ENCODE measurements at regions not wholly inside any gene's neighbourhood (a gene's known extent, or its start where the extent isn't known, plus 50 kb on each side); places are given as distances from the start of the nearest gene placed in this dataset.

DNA sequence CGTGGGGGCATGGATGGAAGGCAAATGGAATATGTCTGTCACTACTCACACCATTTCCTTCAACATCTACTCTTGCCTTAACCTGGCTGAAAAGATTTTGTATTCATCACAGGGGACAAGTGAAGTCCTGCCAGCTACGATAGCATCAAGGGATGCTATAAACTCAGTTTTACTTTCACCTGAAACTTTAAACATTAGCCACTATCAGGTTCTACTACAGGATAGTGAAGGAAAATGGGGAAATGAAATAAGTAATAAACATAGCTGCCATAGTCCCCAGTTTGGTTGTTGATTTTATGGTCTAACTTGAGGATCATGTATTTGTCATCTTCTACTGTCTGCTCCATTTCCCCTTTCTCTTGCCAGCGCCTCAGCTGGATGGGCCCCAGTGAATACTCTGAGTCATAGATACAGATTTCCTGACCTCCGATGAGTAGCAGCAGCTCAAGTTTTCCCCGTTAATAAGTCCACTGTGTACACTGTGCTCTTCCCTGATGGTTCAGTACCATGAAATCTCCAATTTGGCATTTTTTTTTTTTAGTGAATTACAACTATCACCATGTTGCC is 338.2 kb upstream of the SLCO3A1 start:
- TF ChIP-seq, protein P1, sequence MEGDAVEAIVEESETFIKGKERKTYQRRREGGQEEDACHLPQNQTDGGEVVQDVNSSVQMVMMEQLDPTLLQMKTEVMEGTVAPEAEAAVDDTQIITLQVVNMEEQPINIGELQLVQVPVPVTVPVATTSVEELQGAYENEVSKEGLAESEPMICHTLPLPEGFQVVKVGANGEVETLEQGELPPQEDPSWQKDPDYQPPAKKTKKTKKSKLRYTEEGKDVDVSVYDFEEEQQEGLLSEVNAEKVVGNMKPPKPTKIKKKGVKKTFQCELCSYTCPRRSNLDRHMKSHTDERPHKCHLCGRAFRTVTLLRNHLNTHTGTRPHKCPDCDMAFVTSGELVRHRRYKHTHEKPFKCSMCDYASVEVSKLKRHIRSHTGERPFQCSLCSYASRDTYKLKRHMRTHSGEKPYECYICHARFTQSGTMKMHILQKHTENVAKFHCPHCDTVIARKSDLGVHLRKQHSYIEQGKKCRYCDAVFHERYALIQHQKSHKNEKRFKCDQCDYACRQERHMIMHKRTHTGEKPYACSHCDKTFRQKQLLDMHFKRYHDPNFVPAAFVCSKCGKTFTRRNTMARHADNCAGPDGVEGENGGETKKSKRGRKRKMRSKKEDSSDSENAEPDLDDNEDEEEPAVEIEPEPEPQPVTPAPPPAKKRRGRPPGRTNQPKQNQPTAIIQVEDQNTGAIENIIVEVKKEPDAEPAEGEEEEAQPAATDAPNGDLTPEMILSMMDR (IDR thresholded peaks at IDR 0.05), result no peak
- Histone ChIP-seq H3K36me3 (ENCODE audit: insufficient read depth, low read length) (no peaks in the 10 kb centered on the region), H3K27me3 (ENCODE audit: control insufficient read depth in 1 of 2, insufficient read depth in 2 of 2, low read length in 2 of 2) (no peaks in the 10 kb centered on the region), H3K9me3 (ENCODE audit: control insufficient read depth in 1 of 2, insufficient read depth in 1 of 2, low read length in 2 of 2) (no peaks in the 10 kb centered on the region), H3K4me1 (ENCODE audit: insufficient read depth, low read length) (no peaks in the 10 kb centered on the region), H3K27ac (ENCODE audit: low read depth in 1 of 2, low read length in 2 of 2) (no peak overlapping the region), H3K4me3 (ENCODE audit: low read length) (no peak overlapping the region)
- POLR2A ChIA-PET, result no interaction called here
- Mint-ChIP-seq H3K36me3 (ENCODE audit: low read depth) (no peaks in the 10 kb centered on the region), H3K4me3 (no peak overlapping the region), H3K27me3 (no peaks in the 10 kb centered on the region), H3K9me3 (no peaks in the 10 kb centered on the region), H3K27ac (no peak overlapping the region), H3K4me1 (ENCODE audit: low read depth) (no peaks in the 10 kb centered on the region)
- intact Hi-C loops (cut with DNase I, micrococcal nuclease), result no loop called here
- ATAC-seq (ENCODE audit: poor library complexity) (no peak), DNase-seq (peak in 2 of 14 experiments; percentile 25 to 29)
- CTCF ChIA-PET, result no interaction called here

DNA sequence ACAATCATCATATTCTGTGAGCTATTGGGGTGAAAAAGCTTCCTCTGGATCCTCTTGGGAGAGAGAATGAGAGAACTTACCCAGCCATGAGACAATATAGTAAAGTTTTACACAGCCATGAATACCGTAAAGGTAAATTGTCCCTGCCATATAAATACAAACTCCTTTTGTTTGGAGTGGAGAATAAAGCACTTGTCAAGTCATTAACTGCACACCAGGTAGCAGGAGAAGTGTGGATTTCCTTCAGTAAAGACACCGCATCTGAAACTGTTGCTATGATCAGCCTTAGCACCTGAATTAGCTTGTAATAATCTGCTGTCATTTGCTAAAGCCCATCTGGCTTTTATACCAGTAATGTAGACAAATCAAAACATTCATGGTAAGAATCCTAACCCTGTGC is 336.6 kb upstream of the SLCO3A1 start:
- peaks cover 4% of the 10 kb centered on the region for H3K4me1 Mint-ChIP-seq (ENCODE audit: low read depth)
- no peak overlapping the region for H3K4me3 ChIP-seq (ENCODE audit: low read length)
- H3K27me3 Mint-ChIP-seq, result no peaks in the 10 kb centered on the region
- CTCF ChIA-PET, result no interaction called here
- no peak overlapping the region for H3K4me3 Mint-ChIP-seq
- POLR2A ChIA-PET, result no interaction called here
- ATAC-seq (ENCODE audit: poor library complexity) (no peak), DNase-seq (no peak)
- no peaks in the 10 kb centered on the region for H3K9me3 Mint-ChIP-seq
- H3K27ac Mint-ChIP-seq, result no peak overlapping the region
- no peaks in the 10 kb centered on the region for H3K9me3 ChIP-seq (ENCODE audit: control insufficient read depth in 1 of 2, insufficient read depth in 1 of 2, low read length in 2 of 2)
- no peaks in the 10 kb centered on the region for H3K27me3 ChIP-seq (ENCODE audit: control insufficient read depth in 1 of 2, insufficient read depth in 2 of 2, low read length in 2 of 2)
- TF ChIP-seq, protein P1 (IDR thresholded peaks at IDR 0.05), result no peak
- H3K27ac ChIP-seq (ENCODE audit: low read depth in 1 of 2, low read length in 2 of 2), result no peak overlapping the region
- intact Hi-C loops (cut with DNase I, micrococcal nuclease), result no loop called here
- H3K36me3 Mint-ChIP-seq (ENCODE audit: low read depth), result no peaks in the 10 kb centered on the region
- H3K4me1 ChIP-seq (ENCODE audit: insufficient read depth, low read length), result no peaks in the 10 kb centered on the region
- no peaks in the 10 kb centered on the region for H3K36me3 ChIP-seq (ENCODE audit: insufficient read depth, low read length)

DNA sequence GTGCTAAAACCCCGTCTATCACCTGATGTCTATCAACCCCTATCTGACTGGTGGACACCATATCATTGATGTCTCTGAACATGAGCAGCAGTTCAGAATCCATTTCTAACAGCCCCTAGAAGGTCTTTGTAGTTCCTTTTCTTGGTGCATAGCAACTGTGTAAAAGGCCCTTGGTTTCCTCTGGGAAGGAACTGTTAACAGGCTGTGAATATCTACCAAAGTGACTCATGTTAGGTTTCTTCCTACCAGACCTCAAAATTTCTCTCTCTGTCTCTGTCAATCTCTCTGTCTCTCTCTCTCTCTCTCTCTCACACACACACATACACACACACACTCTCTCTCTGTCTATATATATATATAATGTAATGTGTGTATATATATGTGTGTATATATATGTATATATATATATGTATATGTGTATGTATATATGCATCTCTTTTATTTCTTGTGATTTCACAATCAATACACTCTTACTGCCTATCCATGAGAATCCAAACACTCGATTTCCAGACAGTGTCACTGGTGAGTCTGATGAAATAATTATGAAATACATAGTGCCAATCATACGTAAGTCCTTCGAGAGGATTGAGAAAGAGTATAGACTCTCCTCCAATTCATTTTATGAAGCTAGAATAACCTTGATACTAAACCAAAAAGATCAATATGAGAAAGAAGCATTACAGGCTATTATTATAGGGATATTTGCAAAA is 335.9 kb upstream of the SLCO3A1 start:
- Histone ChIP-seq H3K36me3 (ENCODE audit: insufficient read depth, low read length) (no peaks in the 10 kb centered on the region), H3K27me3 (ENCODE audit: control insufficient read depth in 1 of 2, insufficient read depth in 2 of 2, low read length in 2 of 2) (no peaks in the 10 kb centered on the region), H3K27ac (ENCODE audit: low read depth in 1 of 2, low read length in 2 of 2) (no peak overlapping the region), H3K9me3 (ENCODE audit: control insufficient read depth in 1 of 2, insufficient read depth in 1 of 2, low read length in 2 of 2) (no peaks in the 10 kb centered on the region), H3K4me1 (ENCODE audit: insufficient read depth, low read length) (peaks cover under 1% of the 10 kb centered on the region), H3K4me3 (ENCODE audit: low read length) (no peak overlapping the region)
- intact Hi-C loops (cut with DNase I, micrococcal nuclease), result no loop called here
- Mint-ChIP-seq H3K27ac (no peak overlapping the region), H3K4me1 (ENCODE audit: low read depth) (peaks cover 8% of the 10 kb centered on the region), H3K4me3 (no peak overlapping the region), H3K27me3 (no peaks in the 10 kb centered on the region), H3K36me3 (ENCODE audit: low read depth) (no peaks in the 10 kb centered on the region), H3K9me3 (no peaks in the 10 kb centered on the region)
- DNase-seq (no peak), ATAC-seq (ENCODE audit: poor library complexity) (no peak)
- ChIA-PET CTCF (no interaction called here), POLR2A (no interaction called here)
- TF ChIP-seq, protein P1 (IDR thresholded peaks at IDR 0.05), result no peak

All from CD4-positive, alpha-beta T cell (primary cell).